Trophoblast cell (in vitro differentiated cells and primary cell): ENCODE measurements at regions not wholly inside any gene's neighbourhood (a gene's known extent, or its start where the extent isn't known, plus 50 kb on each side); places are given as distances from the start of the nearest gene placed in this dataset.

ENCODE experiments used
- DNase-seq, 2 donors: peaks; one replicate each; pipeline ENCODE4 v3.0.0-alpha.2; 2016
- H2AFZ ChIP-seq: 2 replicates; pipeline ENCODE4 v1.6.1; 2013; ENCODE audit warnings: low read length, moderate library complexity, mild to moderate bottlenecking; ENCODE audit not compliant: insufficient read depth, poor library complexity
- H2AK5ac ChIP-seq: 2 replicates; pipeline ENCODE4 v1.6.1; 2013; ENCODE audit warnings: mild to moderate bottlenecking, low read length
- H2BK120ac ChIP-seq: 2 replicates; pipeline ENCODE4 v1.6.1; 2013; ENCODE audit warnings: low read length, mild to moderate bottlenecking, moderate library complexity; ENCODE audit not compliant: insufficient read depth, poor library complexity
- H2BK12ac ChIP-seq: 2 replicates; pipeline ENCODE4 v1.6.1; 2013; ENCODE audit warnings: mild to moderate bottlenecking, low read length, moderate library complexity
- H2BK5ac ChIP-seq: 2 replicates; pipeline ENCODE4 v1.6.1; 2013; ENCODE audit warnings: low read length, low read depth, moderate library complexity, mild to moderate bottlenecking; ENCODE audit not compliant: poor library complexity
- H3K14ac ChIP-seq: 2 replicates; pipeline ENCODE4 v1.6.1; 2013; ENCODE audit warnings: mild to moderate bottlenecking, low read length
- H3K18ac ChIP-seq: 2 replicates; pipeline ENCODE4 v1.6.1; 2013; ENCODE audit warnings: mild to moderate bottlenecking, low read length
- H3K23ac ChIP-seq: 2 replicates; pipeline ENCODE4 v1.6.1; 2013; ENCODE audit warnings: low read length
- H3K27ac ChIP-seq: 2 replicates; pipeline ENCODE4 v1.5.1; 2013; ENCODE audit warnings: low read depth, mild to moderate bottlenecking, inconsistent platforms, low read length, moderate library complexity
- H3K27me3 ChIP-seq: 2 replicates; pipeline ENCODE4 v1.6.1; 2013; ENCODE audit warnings: inconsistent platforms, mild to moderate bottlenecking, low read length, moderate library complexity; ENCODE audit not compliant: insufficient read depth
- H3K36me3 ChIP-seq, 2 experiments: 1 replicate in 1 of 2; 2 replicates in 1 of 2; pipeline ENCODE4 v1.6.1; 2013; ENCODE audit warnings: low read length in 2 of 2, mild to moderate bottlenecking in 2 of 2, moderate library complexity in 1 of 2; ENCODE audit not compliant: insufficient read depth in 2 of 2, control insufficient read depth in 1 of 2
- H3K4ac ChIP-seq: 2 replicates; pipeline ENCODE4 v1.6.1; 2013; ENCODE audit warnings: low read depth, mild to moderate bottlenecking, low read length, moderate library complexity
- H3K4me1 ChIP-seq, 2 experiments: 1 replicate in 1 of 2; 2 replicates in 1 of 2; pipeline ENCODE4 v1.6.1; 2013; ENCODE audit warnings: low read length in 2 of 2, mild to moderate bottlenecking in 2 of 2, moderate library complexity in 1 of 2; ENCODE audit not compliant: insufficient read depth in 2 of 2, control insufficient read depth in 1 of 2
- H3K4me2 ChIP-seq: 2 replicates; pipeline ENCODE4 v1.6.1; 2013; ENCODE audit warnings: inconsistent platforms, mild to moderate bottlenecking, low read length, moderate library complexity
- H3K4me3 ChIP-seq: 2 replicates; pipeline ENCODE4 v1.5.1; 2013; ENCODE audit warnings: mild to moderate bottlenecking, low read depth, low read length, inconsistent platforms
- H3K79me1 ChIP-seq: one replicate; pipeline ENCODE4 v1.6.1; 2013; ENCODE audit warnings: low read length
- H3K79me2 ChIP-seq: 2 replicates; pipeline ENCODE4 v1.6.1; 2013; ENCODE audit warnings: low read length, mild to moderate bottlenecking; ENCODE audit not compliant: control insufficient read depth, insufficient read depth, poor library complexity
- H3K9ac ChIP-seq: 2 replicates; pipeline ENCODE4 v1.6.1; 2013; ENCODE audit warnings: mild to moderate bottlenecking, low read length
- H3K9me3 ChIP-seq: 2 replicates; pipeline ENCODE4 v1.6.1; 2013; ENCODE audit warnings: low read depth, mild to moderate bottlenecking, control low read depth, inconsistent platforms, low read length; ENCODE audit not compliant: insufficient read depth
- H4K12ac ChIP-seq: 2 replicates; pipeline ENCODE4 v1.6.1; 2013; ENCODE audit warnings: low read depth, mild to moderate bottlenecking, low read length, moderate library complexity
- H4K8ac ChIP-seq: 2 replicates; pipeline ENCODE4 v1.6.1; 2013; ENCODE audit warnings: low read depth, mild to moderate bottlenecking, low read length, moderate library complexity
- H4K91ac ChIP-seq: one replicate; pipeline ENCODE4 v1.6.1; 2013; ENCODE audit warnings: low read depth, mild to moderate bottlenecking, low read length, moderate library complexity
- WGBS: extraction: QIAGEN DNeasy Blood & Tissue Kit; methylation state at CpG from one replicate; pipeline ENCODE4 v1.1.7; 2013; ENCODE audit warnings: missing lambda C conversion rate; ENCODE audit not compliant: insufficient read length, insufficient coverage; ENCODE audit errors: extremely low coverage; 5-methylcytosine and 5-hydroxymethylcytosine counted together

GRCh38 chr17:59469786-59470485, 95.5 kb upstream of the DHX40 start:
- Histone ChIP-seq H2AFZ (no peak overlapping the region), H4K12ac (no peak overlapping the region), H3K79me1 (no peaks in the 10 kb centered on the region), H4K91ac (no peak overlapping the region), H3K4me1 (no peaks in the 10 kb centered on the region), H3K23ac (no peak overlapping the region), H4K8ac (no peak overlapping the region), H3K79me2 (no peaks in the 10 kb centered on the region), H3K4me2 (no peak overlapping the region), H3K36me3 (no peaks in the 10 kb centered on the region), H3K27ac (no peak overlapping the region), H2BK120ac (no peak overlapping the region), H2BK12ac (no peak overlapping the region), H3K9ac (no peak overlapping the region), H3K18ac (no peak overlapping the region), H2BK5ac (no peak overlapping the region), H2AK5ac (no peak overlapping the region), H3K4ac (no peak overlapping the region), H3K4me3 (no peak overlapping the region), H3K14ac (no peak overlapping the region), H3K27me3 (no peaks in the 10 kb centered on the region), H3K9me3 (no peaks in the 10 kb centered on the region)
- no peak for DNase-seq
- WGBS = no CpG with 5 or more reads among the region's 8 CpGs

GRCh38 chr17:59470624-59471297, 94.6 kb upstream of the DHX40 start:
- Histone ChIP-seq H3K4me3 (no peak overlapping the region), H3K79me2 (no peaks in the 10 kb centered on the region), H3K36me3 (no peaks in the 10 kb centered on the region), H3K4me2 (no peak overlapping the region), H3K4me1 (no peaks in the 10 kb centered on the region), H3K79me1 (no peaks in the 10 kb centered on the region), H3K23ac (no peak overlapping the region), H2BK5ac (no peak overlapping the region), H3K9ac (no peak overlapping the region), H2AFZ (no peak overlapping the region), H3K4ac (no peak overlapping the region), H4K8ac (no peak overlapping the region), H4K91ac (no peak overlapping the region), H2AK5ac (no peak overlapping the region), H2BK12ac (no peak overlapping the region), H3K18ac (no peak overlapping the region), H3K14ac (no peak overlapping the region), H3K9me3 (no peaks in the 10 kb centered on the region), H3K27ac (no peak overlapping the region), H2BK120ac (no peak overlapping the region), H4K12ac (no peak overlapping the region), H3K27me3 (no peaks in the 10 kb centered on the region)
- no peak for DNase-seq
- WGBS = no CpG with 5 or more reads among the region's 6 CpGs

- WGBS = no CpG with 5 or more reads among the region's 5 CpGs
Measured at GRCh38 chr17:59476413-59476812, 89.0 kb upstream of the DHX40 start.

GRCh38 chr17:59479141-59479540, 86.3 kb upstream of the DHX40 start:
- Histone ChIP-seq H3K79me2 (no peaks in the 10 kb centered on the region), H3K4ac (no peak overlapping the region), H3K9ac (no peak overlapping the region), H4K8ac (no peak overlapping the region), H4K12ac (no peak overlapping the region), H3K14ac (no peak overlapping the region), H4K91ac (no peak overlapping the region), H3K4me3 (no peak overlapping the region), H3K9me3 (no peaks in the 10 kb centered on the region), H2BK12ac (no peak overlapping the region), H2AFZ (no peak overlapping the region), H3K4me1 (no peaks in the 10 kb centered on the region), H3K36me3 (no peaks in the 10 kb centered on the region), H2BK120ac (no peak overlapping the region), H3K18ac (no peak overlapping the region), H3K27ac (no peak overlapping the region), H3K23ac (no peak overlapping the region), H3K79me1 (no peaks in the 10 kb centered on the region), H2AK5ac (no peak overlapping the region), H3K4me2 (no peak overlapping the region), H2BK5ac (no peak overlapping the region), H3K27me3 (no peaks in the 10 kb centered on the region)
- WGBS = 100% methylated on average over 1 of the region's 2 CpGs
- no peak for DNase-seq

More at GRCh38 chr17:59476413-59476812, 89.0 kb upstream of the DHX40 start:
- Histone ChIP-seq H2BK5ac (no peak overlapping the region), H3K27ac (no peak overlapping the region), H2BK12ac (no peak overlapping the region), H3K9ac (no peak overlapping the region), H3K4me3 (no peak overlapping the region), H3K4ac (no peak overlapping the region), H3K9me3 (no peaks in the 10 kb centered on the region), H3K18ac (no peak overlapping the region), H3K4me2 (no peak overlapping the region), H4K8ac (no peak overlapping the region), H4K12ac (no peak overlapping the region), H4K91ac (no peak overlapping the region), H3K79me1 (no peaks in the 10 kb centered on the region), H2AFZ (no peak overlapping the region), H2BK120ac (no peak overlapping the region), H3K23ac (no peak overlapping the region), H3K27me3 (no peaks in the 10 kb centered on the region), H3K4me1 (no peaks in the 10 kb centered on the region), H3K79me2 (no peaks in the 10 kb centered on the region), H3K14ac (no peak overlapping the region), H2AK5ac (no peak overlapping the region), H3K36me3 (no peaks in the 10 kb centered on the region)
- DNase-seq = no peak
